Astrocyte of the hippocampus (primary cell): ENCODE measurements at regions not wholly inside any gene's neighbourhood (a gene's known extent, or its start where the extent isn't known, plus 50 kb on each side); places are given as distances from the start of the nearest gene placed in this dataset.
"Not testable (repeated sequence)": the region's sequence is repeated elsewhere in the genome, so short reads cannot be mapped to it uniquely, and the experiment has no call there.

Experiments
- DNase-seq: peaks from one replicate; pipeline ENCODE4 v3.0.0; 2011; ENCODE audit warnings: low read depth, low spot score

DNA sequence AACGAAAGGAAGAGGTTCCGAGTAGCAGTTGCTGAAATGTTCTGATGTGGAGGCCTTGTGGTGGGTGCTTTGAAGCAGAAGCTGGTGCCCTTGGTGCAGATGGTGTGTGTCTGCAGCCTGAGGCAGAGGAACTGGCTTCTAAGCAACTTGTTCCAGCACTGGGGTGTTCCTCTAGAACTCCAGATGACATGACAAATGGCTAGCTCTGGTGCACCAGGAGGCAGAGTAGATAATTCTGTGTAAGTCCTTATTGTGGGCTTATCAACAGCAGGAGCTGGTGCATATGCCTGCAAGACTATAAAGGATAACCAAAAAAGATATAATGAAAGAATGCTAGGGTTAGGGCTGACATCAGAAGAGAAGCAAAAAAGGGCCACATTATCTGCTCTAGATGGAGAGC lies 76.5 kb downstream of the ARL5B start:
- no peak for DNase-seq

DNA sequence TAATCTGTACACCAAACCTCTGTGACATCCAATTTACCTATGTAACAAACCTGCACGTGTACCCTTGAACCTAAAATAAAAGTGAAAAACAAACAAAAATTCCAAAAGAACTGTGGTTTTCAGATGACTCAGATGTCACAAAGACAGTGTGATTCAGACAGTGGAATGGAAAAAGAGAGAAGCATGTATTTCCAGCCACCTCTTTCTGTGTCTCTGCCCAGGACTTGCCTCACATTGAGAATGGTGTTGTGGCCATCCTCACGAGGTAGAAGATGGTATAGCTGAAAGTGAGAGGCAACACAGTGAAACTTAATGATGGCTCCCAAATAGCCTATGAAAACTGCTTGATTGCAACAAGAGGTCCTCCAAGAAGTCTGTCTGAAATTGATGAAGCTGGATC lies 78.0 kb downstream of the ARL5B start:
- DNase-seq: peak; percentile 31

DNA sequence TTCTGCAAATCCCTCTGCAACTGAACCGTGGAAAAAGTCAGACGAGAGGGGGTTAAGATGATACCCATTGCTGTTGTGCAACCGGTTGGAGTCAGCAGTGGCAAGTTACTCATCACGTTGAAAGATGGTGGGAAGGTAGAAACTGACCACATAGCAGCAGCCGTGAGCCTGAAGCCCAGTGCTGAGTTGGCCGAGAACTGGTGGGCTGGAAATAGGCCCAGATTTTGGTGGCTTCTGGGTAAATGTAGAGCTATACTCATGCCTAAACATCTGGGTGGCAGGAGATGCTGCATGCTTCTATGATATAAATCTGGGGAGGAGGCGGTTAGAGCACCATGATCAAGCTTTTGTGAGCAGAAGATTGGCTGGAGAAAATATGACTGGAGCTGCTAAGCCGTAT lies 78.6 kb downstream of the ARL5B start:
- DNase-seq: peak; percentile 21

DNA sequence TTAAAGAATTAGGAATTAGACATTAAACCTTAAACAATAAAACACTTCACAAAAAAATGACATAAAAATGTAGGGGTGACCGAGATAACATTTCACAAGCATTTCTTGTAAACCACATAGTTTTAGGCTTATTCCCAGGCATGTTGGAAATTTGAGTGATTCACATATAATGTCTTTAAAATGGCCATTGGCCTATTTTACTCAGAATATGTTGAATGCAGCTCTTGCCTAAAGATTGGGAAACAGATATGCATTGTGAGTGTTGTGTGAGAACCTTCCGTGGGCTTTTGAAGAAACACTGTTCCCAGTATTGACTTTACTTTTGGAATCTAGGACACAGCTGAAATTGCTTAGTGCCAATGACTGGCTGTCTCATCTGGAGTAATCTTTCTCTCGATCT lies 79.6 kb downstream of the ARL5B start:
- no peak for DNase-seq

DNA sequence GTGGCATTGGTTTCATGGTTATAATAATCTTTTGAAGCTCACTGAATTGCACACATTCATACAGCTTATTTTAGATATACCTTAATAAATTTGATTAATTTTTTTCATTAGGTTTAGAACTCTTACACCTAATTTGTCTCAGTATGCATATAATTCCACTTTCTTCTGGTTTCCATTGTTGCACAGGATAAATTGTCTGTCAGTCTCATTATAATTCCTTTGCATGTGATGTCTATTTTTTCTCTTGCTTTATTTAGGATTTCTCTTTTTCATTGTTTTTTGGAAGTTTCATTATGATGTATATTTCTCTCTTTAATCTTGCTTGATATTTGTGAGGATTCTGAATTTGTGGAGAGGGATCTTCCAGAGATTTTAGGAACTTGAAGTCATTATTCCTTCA lies 84.7 kb downstream of the ARL5B start:
- no peak for DNase-seq

DNA sequence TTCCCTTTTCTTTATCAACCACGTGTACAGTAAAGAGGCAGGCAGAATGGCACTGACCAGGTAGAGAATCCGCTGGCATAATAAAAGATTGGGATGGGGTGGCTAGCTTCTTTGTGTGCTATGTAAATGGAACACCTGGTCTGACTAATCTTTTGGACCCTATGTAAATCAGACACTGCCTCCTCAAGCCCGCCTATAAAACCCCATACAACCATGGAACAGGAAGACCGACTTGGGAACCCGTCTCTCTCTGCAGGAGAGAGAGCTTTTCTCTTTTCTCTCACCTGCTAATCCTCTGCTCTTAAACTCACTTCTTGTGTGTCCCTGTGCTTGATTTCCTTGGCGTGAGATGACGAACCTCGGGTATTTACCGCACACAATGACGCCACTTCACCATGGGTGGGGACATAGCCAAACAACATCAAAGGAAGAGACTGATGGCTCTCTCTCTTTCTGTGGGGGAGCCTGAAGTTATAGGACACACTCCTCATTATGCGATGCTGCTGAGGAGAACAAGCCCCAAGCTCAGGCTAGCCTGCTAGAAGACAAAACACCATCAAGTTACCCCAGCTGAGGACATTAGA lies 94.2 kb downstream of the ARL5B start:
- no peak for DNase-seq

DNA sequence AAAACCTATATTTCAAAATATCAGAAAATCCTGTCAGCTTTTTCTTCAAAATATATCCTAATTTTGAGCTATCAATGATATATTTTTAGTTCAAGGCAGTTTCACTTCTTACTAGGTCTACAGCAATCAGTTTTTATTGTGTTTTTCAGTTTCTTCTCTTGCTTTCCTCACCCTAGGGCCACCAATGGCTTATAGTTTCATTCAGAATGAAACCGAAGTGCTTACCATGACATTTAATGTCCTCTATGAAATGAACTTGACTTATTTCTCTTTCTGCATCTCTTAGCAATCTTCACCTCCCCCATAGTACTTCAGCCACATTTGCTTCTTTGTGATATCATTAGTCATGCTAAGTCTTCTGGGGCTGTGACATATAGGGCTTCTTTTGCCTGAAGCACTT lies 100.3 kb downstream of the ARL5B start:
- DNase-seq: no peak

DNA sequence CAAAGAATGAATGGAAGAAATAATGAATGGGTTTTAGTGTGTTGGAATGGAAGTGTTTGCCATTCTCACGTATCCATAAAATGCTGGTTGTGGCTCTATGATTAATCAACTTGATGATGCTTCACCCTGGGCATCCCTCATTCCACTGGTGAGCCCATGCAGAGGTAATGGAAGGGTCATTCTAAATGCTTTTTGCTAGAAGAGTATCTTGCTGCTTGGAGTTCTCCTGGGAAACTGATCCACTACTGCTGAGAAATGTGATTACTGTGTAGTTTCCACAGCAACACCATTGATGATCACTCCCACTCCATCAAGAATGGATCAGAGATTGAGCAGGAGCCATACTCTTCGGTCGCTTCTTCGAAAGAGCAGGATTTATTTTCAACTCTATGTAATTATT lies 101.6 kb downstream of the ARL5B start:
- DNase-seq: no peak

DNA sequence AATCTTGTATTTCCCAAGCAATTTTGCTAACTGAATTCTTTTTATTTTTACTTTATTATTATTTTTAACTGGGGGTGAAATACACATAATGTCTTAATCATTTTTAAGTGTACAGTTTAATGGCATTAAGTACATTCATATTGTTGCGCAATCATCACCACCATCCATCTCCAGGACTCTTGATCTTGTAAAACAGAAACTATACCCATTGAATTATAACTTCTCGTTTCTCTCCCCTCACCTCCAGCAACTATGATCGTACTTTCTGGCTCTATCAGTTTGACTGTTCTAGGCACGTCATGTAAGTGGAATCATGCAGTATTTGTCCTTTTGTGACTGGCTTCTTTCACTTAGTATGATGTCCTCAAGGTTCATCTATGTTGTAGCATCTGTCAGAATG lies 108.8 kb downstream of the ARL5B start:
- DNase-seq: no peak

DNA sequence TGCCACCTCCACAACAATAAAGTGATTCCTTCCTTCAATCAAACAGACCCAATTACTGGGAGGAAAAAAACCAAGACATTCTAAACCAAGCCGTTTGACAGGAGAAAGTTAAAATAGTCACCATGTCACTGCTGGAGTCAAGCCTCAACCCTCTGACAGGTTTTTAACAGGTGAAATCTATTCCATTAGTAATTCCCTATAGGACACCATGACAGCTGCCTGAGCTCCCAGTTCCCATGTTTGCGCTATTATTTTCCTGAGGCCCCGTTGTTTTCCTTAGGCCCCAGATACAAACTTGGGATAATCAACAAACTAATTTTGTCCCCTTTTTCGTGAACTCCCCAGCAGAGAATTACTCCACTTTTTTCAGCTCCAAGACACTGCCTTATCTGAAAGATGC lies 113.9 kb downstream of the ARL5B start:
- no peak for DNase-seq

DNA sequence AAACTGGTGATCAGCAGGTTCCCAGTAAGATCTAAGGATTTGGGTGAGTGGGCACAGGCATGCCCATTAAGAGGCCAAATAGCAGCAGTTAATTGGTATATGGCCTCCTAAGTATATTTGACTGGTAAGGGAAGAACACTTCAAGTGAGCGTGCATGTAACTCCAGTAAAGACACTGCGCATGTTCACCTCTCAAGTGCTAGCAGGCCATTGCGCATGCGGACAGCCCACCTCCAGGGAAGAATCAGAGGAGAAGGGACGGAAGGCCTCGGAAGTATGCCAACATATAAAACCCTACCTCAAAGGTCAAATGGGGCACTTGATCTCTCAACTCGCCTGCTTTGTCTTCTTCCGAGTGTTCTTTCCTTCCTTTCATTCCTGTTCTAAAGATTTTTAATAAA lies 118.0 kb downstream of the ARL5B start:
- DNase-seq: no peak

DNA sequence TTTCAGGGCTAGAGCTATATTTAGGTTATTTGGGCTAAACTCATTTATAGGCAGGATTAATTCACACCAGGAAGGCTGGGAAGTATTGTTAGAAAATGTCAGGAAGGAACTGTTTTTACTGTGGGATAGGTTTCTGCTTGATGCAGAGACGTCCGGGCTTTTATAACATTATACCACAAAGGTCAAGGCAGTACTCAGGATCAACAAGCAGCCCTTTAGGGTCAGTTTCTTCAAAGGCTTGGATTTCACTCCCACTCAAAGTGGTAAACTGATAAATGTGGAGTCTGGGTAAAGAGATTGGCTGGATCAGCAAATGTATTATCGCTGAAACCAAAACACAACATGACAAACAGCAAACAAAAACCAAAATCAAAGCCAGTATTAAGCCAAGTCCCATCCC lies 127.2 kb downstream of the ARL5B start:
- DNase-seq: no peak

DNA sequence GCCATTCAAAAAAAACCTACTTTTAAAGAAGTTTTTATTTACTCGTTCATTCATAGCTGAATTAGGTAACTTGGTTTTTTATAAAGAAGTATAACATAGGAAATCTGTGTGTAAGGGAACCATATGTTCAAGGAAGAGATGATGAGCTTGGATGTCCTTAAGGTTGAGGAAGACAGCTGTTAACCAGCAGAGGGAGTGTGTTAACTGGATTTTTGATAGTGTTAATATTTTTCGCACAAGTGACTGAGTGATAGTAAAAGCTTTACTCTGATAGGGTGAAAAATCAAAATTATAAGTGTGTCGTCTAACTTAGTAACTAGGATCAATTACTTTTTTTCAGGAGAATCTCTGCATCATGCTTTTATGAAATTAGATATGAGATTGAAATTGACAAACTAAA lies 134.7 kb downstream of the ARL5B start:
- peak; percentile 44 for DNase-seq

DNA sequence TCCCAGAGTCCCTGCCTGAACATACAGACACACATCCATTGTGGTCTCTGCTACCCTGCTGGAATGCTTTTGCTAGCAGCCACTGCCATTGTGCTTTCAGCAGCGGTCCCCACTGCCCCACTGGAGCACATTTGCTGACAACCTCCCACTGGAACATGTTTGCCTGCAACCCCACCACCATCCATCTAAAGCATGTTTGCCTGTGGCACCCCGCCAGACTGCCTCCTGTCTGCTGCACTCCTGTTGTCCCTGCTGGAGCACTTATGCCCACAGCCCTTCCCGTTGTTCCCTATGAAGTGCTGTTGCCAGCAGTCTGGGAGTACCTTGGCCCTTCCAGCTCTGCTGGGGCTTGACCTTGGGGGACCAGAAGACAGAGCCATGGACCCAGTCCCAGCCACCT lies 136.3 kb downstream of the ARL5B start:
- no peak for DNase-seq

DNA sequence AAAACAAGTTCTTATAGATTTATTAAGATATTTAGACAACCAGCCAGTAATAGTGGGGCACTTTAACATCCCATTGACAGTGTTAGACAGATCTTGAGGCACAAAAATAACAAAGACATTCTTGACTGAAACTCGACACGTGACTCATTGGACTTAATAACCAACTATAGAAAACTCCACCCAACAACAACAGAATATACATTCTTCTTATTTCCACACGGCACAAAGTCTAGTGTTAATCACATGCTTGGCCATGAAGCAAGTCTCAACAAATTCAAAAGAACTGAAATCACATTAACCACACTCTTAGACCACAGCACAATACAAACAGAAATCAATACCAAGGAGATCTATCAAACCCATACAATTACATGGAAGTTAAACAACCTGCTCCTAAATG lies 138.1 kb downstream of the ARL5B start:
- DNase-seq: peak; percentile 11

DNA sequence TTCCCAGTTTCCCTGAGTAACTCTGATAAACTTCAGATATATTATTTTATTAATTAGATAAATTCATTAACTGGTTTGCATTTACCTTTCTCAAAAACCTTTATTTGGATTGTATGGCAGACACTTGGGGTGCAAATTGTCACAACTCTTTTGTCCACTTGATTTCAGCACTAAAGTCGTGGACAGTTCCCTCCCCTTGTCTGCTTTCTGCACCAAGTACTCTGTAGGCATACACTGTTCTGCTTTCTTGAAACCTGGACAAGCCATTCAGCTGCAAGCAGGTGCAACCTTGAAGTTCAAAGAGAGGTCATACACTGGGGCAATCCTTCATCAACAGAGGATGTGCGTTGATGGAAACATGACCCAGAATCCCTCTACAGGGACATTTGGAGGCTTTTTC lies 162.9 kb downstream of the ARL5B start:
- DNase-seq: peak; percentile 69

DNA sequence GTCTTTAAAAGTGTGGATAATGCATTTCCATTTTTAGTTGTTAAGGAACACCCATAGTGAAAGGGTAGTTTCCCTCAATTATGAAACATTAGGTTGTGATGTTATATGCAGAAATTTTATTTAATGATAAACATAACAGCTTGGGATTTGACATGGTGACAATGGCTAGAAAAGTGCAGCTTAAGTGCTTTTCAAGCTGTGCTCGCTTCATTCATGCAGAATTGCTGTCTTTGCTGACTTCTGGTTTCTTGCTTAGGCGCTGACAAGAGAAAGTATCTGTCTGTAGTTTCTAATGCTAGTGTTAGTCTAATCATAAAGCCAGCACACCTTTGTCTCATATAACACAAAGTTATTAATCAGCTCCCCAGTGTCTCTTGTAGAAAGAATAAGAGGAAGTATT lies 170.0 kb downstream of the ARL5B start:
- DNase-seq: no peak

DNA sequence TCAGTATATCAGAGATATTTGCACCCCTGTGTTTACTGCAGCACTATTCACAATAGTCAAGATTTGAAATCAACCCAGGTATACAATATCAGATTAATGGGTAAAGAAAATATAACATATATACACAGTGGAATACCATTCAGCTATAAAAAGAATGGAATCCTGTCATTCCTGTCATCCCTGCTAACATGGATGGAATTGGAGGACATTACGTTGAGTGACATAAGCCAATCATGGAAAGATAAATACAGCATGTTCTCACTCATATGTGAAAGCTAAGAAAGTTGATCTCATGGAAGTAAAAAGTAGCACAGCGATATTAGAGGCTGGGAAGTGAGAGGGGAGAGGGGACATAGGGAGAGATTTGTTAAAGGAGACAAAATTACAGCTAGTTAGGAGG lies 171.0 kb downstream of the ARL5B start:
- DNase-seq: no peak

DNA sequence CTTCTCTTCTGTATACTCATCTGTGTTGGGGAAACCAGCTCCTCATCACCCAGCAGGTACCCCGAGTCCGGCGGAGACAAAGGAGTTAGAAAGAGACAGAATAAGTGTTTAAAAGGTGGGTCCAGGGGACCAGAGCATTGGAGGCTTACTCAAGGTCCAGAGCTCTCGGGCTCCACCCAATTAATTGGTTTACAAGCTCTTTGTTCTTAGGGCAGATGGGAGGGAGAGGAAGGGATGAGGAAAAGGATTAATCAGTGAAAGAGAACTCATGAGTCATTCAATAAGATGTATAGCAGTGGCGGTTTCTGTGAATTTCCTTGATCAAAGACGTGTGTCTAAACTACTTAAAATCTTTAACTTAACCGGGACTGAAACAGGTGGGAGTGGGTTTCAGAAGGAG lies 192.0 kb upstream of the MALRD1 start:
- DNase-seq: not testable (repeated sequence)

DNA sequence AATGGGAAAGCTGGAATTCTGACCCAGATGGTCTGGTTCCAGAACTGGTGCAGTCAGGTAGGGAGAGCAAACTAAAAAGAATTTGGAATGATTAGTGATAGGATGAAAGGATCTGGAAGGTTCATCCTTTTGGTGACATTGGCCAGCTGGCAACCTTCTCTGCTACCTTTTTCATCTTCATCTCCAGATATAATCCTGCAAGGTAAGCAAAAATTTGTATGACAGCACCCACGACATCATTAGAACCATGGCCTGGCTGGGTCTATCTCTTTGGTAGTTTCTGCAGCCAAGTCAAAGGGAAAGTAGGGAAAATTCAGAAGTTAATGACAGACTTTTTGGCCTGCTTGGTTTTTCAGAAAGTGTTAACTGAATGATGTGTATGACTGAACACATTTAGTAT lies 188.9 kb upstream of the MALRD1 start:
- no peak for DNase-seq

DNA sequence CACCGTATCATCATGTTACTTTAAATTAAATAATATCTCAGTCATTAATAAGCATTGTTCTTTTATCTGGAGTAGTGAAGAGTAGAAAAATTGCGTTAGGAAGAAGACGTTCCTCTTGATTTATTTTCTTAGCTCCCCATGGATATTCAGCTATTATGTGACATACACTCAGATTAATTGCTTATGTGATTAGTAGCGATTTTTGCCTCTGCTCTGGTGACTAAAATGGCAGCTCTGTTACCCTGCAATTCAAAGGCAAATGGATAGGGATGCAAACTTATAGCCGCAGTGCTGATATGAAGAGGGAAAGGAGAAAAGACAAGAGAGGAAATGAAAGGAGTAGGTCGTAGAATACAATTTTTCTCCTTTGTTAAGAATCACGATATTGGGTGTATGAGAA lies 188.4 kb upstream of the MALRD1 start:
- peak; percentile 3 for DNase-seq

DNA sequence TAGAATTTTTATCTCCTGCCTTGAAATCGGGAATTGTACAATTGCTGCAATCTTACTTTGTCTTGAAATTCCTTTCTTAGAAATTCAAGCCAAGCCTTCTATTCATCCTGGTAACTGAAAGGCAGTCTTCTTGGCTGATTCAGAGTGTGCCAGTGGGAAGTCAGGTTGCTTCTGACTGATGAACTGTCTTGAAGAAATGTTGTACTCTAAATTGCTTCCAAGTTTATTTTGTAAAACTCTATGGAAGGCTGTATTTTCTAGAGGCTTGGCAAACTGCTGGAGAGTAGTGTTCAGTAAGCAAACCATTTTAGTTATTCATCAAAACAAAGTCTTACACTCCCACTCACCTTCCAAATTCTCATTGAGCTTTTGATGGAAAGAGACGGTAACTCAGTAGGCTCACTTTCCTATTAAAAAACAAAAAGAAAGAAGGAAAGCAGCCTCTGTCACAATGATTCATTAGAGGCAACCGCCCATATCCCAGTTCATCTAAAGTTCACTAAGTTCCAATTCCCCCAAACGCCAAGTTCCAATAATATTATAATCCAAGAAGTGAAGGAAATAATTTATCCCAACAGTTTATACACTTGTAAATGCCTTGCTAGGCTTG lies 187.9 kb upstream of the MALRD1 start:
- DNase-seq: peak; percentile 71

DNA sequence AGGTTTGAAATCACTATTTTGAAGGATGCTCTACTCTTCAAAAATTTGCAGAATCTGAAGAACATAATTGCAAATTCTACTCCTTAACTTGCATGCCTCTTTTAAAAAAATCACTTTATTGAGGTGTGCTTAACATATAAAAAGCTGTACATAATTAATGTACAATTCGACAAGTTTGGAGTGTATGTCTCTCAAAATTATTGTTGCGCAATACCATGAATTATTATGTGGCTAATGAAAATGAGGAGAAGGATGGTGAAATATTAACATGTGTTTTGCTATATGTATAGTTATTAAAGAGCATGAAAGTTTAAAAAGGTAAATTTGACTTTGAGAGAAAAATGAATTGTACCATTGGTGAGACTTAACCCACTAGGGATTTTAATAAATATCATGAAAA lies 187.2 kb upstream of the MALRD1 start:
- no peak for DNase-seq

DNA sequence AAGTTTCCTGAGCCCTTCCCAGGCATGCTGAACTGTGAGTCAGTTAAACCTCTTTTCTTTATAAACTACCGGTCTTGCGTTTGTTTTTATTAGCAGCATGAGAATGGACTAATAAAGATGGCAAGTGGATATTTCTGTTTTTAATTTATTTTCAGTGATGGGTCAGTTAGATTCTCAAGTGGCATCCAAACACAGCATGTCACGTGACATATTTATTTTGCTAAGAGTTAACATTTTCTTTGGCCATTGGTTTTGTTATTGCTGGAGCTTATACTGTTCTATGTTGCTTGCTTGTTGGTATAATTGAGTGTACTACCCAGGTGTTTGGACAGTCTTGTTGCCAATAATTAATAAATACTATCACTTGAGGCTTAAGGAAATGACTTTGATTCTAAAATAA lies 181.7 kb upstream of the MALRD1 start:
- DNase-seq: no peak
